ENCODE measurements at regions not wholly inside any gene's neighbourhood (a gene's known extent, or its start where the extent isn't known, plus 50 kb on each side); places are given as distances from the start of the nearest gene placed in this dataset.

DNA sequence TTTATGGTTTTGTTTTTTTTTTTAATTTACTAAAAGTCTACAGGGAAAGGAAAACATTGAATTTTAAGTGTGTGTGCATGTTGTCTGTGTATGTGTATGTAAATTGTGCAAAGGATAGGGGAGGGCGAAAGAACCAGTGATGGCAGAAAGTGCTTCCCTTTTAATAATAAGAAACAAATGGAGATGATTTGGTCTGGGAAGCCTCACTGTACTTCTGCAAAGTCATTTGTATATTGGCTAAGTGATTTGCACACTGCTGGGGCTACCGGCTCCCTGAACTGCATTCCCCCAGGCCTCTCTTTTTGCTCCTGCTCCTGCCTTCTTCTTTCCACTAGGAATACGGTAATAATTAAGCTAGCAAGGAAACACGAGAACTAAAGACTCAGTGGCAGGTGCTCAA, 101.2 kb downstream of the CD47 start:
- Histone ChIP-seq H3K79me2 (ENCODE audit: control insufficient read depth, insufficient read depth, low read length) (no peaks in the 10 kb centered on the region), H3K9me1 (replicated peaks; ENCODE audit: control insufficient read depth, extremely low read depth, insufficient read depth, low read length) (no peaks in the 10 kb centered on the region), H3K4me2 (ENCODE audit: insufficient read depth, low read length) (no peak overlapping the region), H3K9ac (replicated peaks; ENCODE audit: extremely low read depth, insufficient read depth, low read length) (no peak overlapping the region), H3K4me3 (replicated peaks in 1 of 3; ENCODE audit: insufficient read depth in 1 of 3, low read depth in 1 of 3, low read length in 3 of 3) (no peak overlapping the region), H2AFZ (ENCODE audit: low read depth, low read length) (no peak overlapping the region), H3K36me3 (ENCODE audit: control insufficient read depth in 2 of 2, extremely low read depth in 1 of 2, insufficient read depth in 2 of 2, low read length in 2 of 2) (no peaks in the 10 kb centered on the region), H3K4me1 (ENCODE audit: control insufficient read depth, extremely low read depth, insufficient read depth, low read length) (peaks cover 32% of the 10 kb centered on the region), H3K27ac (ENCODE audit: insufficient read depth, low read depth, low read length) (no peak overlapping the region), H4K20me1 (replicated peaks; ENCODE audit: control insufficient read depth, extremely low read depth, insufficient read depth, low read length) (no peaks in the 10 kb centered on the region), H3K9me3 (replicated peaks; ENCODE audit: control insufficient read depth, insufficient read depth, low read length) (no peaks in the 10 kb centered on the region), H3K27me3 (ENCODE audit: control insufficient read depth in 2 of 2, insufficient read depth in 2 of 2, low read length in 2 of 2) (no peaks in the 10 kb centered on the region)
- no TSS peak for BruUV-seq (replicated peaks)
- DNase-seq (ENCODE audit: low read depth, low spot score) (no peak), FAIRE-seq (no peak)
- POLR2A ChIA-PET = no interaction called here
- no peak for TF ChIP-seq JUN (IDR thresholded peaks at IDR 0.05; ENCODE audit: borderline replicate concordance, insufficient read depth, insufficient read length, low read depth)
- TF ChIP-seq, protein P1, sequence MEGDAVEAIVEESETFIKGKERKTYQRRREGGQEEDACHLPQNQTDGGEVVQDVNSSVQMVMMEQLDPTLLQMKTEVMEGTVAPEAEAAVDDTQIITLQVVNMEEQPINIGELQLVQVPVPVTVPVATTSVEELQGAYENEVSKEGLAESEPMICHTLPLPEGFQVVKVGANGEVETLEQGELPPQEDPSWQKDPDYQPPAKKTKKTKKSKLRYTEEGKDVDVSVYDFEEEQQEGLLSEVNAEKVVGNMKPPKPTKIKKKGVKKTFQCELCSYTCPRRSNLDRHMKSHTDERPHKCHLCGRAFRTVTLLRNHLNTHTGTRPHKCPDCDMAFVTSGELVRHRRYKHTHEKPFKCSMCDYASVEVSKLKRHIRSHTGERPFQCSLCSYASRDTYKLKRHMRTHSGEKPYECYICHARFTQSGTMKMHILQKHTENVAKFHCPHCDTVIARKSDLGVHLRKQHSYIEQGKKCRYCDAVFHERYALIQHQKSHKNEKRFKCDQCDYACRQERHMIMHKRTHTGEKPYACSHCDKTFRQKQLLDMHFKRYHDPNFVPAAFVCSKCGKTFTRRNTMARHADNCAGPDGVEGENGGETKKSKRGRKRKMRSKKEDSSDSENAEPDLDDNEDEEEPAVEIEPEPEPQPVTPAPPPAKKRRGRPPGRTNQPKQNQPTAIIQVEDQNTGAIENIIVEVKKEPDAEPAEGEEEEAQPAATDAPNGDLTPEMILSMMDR (IDR thresholded peaks at IDR 0.05; ENCODE audit: extremely low read depth in 1 of 2, insufficient read depth in 1 of 2, low read depth in 1 of 2, low read length in 2 of 2) = no peak
- TF ChIP-seq, protein P2, sequence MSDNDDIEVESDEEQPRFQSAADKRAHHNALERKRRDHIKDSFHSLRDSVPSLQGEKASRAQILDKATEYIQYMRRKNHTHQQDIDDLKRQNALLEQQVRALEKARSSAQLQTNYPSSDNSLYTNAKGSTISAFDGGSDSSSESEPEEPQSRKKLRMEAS (IDR thresholded peaks at IDR 0.05; ENCODE audit: insufficient read depth, insufficient read length) = no peak
- TF ChIP-seq GATA2 (IDR thresholded peaks at IDR 0.05; ENCODE audit: insufficient read depth, insufficient read length, low read depth, low read length) = no peak
- TF ChIP-seq POLR2AphosphoS5 (IDR thresholded peaks at IDR 0.05; ENCODE audit: insufficient read depth, low read depth, low read length) = no peak
- no peak for TF ChIP-seq POLR2A (IDR thresholded peaks at IDR 0.05; ENCODE audit: low read depth, low read length)
- TF ChIP-seq EZH2 (IDR thresholded peaks at IDR 0.05; ENCODE audit: borderline replicate concordance, low read depth, low read length, severe bottlenecking) = no peak
- TF ChIP-seq FOS (IDR thresholded peaks at IDR 0.05; ENCODE audit: borderline replicate concordance, insufficient read depth, low read length) = no peak
- TF ChIP-seq MYC (IDR thresholded peaks at IDR 0.05; ENCODE audit: low read depth, low read length) = no peak
- dilution Hi-C loops (cut with MboI; ENCODE audit: extremely low pct_ligation_motif_present, low sequenced_read_pairs) = no loop called here
- intact Hi-C loops (cut with micrococcal nuclease) = loop anchor here (5.0 kb wide), 1 partner anchor 33 kb away; no protein-coding TSS in a partner anchor
- CTCF ChIA-PET = no interaction called here
